Skeletal muscle tissue (tissue), 3 donors: ENCODE measurements at regions not wholly inside any gene's neighbourhood (a gene's known extent, or its start where the extent isn't known, plus 50 kb on each side); places are given as distances from the start of the nearest gene placed in this dataset.

Source experiments
- H3K27ac ChIP-seq: one replicate; pipeline ENCODE4 v1.7.0; 2013; ENCODE audit warnings: mild to moderate bottlenecking, low read depth, low read length, inconsistent platforms
- H3K27me3 ChIP-seq, 3 donors: one replicate each; pipeline ENCODE4 v1.7.0; 2013; ENCODE audit warnings: low read length in 3 of 3; ENCODE audit not compliant: control insufficient read depth in 3 of 3, insufficient read depth in 3 of 3
- H3K36me3 ChIP-seq, 3 donors: one replicate each; pipeline ENCODE4 v1.7.0; 2013; ENCODE audit warnings: low read length in 3 of 3; ENCODE audit not compliant: control insufficient read depth in 3 of 3, insufficient read depth in 3 of 3
- H3K4me1 ChIP-seq, 3 donors: one replicate each; pipeline ENCODE4 v1.7.0; 2013; ENCODE audit warnings: low read length in 3 of 3, mild to moderate bottlenecking in 3 of 3; ENCODE audit not compliant: control insufficient read depth in 3 of 3, insufficient read depth in 3 of 3
- H3K4me3 ChIP-seq, 3 donors: one replicate each; pipeline ENCODE4 v1.7.0; 2013; ENCODE audit warnings: low read length in 3 of 3
- H3K9ac ChIP-seq, 3 donors: one replicate each; pipeline ENCODE4 v1.7.0; 2013; ENCODE audit warnings: low read length in 3 of 3, mild to moderate bottlenecking in 3 of 3, moderate library complexity in 2 of 3, low read depth in 1 of 3
- H3K9me3 ChIP-seq, 3 donors: one replicate each; pipeline ENCODE4 v1.7.0; 2013; ENCODE audit warnings: low read length in 3 of 3; ENCODE audit not compliant: control insufficient read depth in 3 of 3
- donor health status: Osteomylitis.

DNA sequence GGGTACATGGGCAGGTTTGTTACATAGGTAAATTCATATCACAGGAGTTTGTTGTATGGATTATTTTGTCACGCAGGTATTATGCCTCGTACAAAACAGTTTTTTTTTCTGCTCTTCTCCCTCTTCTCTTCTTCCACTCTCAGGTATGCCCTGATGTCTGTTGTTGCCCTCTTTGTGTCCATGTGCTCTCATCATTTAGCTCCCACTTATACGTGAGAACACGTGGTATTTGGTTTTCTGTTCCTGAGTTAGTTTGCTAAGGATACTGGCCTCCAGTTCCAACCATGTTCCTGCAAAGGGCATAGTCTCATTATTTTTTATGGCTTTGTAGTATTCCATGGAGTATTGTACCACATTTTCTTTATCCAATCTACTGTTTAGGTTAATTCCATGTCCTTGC, 65.7 kb downstream of the UNC5CL start:
- no peaks in the 10 kb centered on the region for H3K36me3 ChIP-seq

GRCh38 chr6:40972814-40973213, 66.2 kb downstream of the UNC5CL start:
- H3K36me3 ChIP-seq, result no peaks in the 10 kb centered on the region
- no peaks in the 10 kb centered on the region for H3K4me1 ChIP-seq
- no peak overlapping the region for H3K27ac ChIP-seq
- no peaks in the 10 kb centered on the region for H3K9me3 ChIP-seq
- H3K9ac ChIP-seq, result no peak overlapping the region
- no peak overlapping the region for H3K4me3 ChIP-seq
- H3K27me3 ChIP-seq, result no peaks in the 10 kb centered on the region

More for the DNA sequence above, 65.7 kb downstream of the UNC5CL start:
- H3K4me3 ChIP-seq, result no peak overlapping the region
- no peak overlapping the region for H3K9ac ChIP-seq
- no peaks in the 10 kb centered on the region for H3K4me1 ChIP-seq
- H3K9me3 ChIP-seq, result no peaks in the 10 kb centered on the region
- H3K27ac ChIP-seq, result no peak overlapping the region
- H3K27me3 ChIP-seq, result no peaks in the 10 kb centered on the region

- Histone ChIP-seq H3K4me3 (no peak overlapping the region), H3K27ac (no peak overlapping the region), H3K27me3 (no peaks in the 10 kb centered on the region), H3K9ac (no peak overlapping the region), H3K9me3 (no peaks in the 10 kb centered on the region), H3K4me1 (peaks cover 0 to under 1% (median 0%) of the 10 kb centered on the region in 3 donors), H3K36me3 (no peaks in the 10 kb centered on the region)
These were observed 66.8 kb downstream of the UNC5CL start for GRCh38 chr6:40972190-40972589.

GRCh38 chr6:40968620-40969164, 70.3 kb downstream of the UNC5CL start:
- H3K4me3 ChIP-seq, result no peak overlapping the region
- no peaks in the 10 kb centered on the region for H3K27me3 ChIP-seq
- no peak overlapping the region for H3K27ac ChIP-seq
- H3K36me3 ChIP-seq, result no peaks in the 10 kb centered on the region
- no peaks in the 10 kb centered on the region for H3K9me3 ChIP-seq
- peaks cover 0 to 5% (median 0%) of the 10 kb centered on the region in 3 donors for H3K4me1 ChIP-seq
- H3K9ac ChIP-seq, result no peak overlapping the region

DNA sequence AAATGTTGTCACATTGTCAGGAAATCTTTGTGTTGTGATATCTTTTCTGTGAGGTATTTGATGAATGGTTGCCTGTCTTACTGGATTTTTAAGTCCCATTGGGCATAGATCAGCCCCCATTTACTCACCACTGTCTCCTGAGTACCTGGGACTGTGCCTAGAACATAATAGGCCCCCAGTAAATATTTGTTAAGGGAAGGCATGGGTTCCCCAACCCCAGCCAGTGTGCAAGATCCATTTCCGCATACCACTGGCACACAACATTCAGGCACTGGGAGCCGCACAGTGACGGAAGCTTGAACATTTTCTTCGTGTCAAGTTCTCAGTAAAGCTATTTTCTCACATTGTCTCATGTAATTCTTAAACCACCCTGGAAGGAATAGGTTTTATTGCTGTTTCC, 72.2 kb downstream of the UNC5CL start:
- Histone ChIP-seq H3K9ac (no peak overlapping the region), H3K27ac (no peak overlapping the region), H3K27me3 (no peaks in the 10 kb centered on the region), H3K36me3 (no peaks in the 10 kb centered on the region), H3K4me3 (no peak overlapping the region), H3K9me3 (no peaks in the 10 kb centered on the region), H3K4me1 (peaks cover 0 to 5% (median 0%) of the 10 kb centered on the region in 3 donors)

GRCh38 chr6:40965046-40965445, 74.0 kb downstream of the UNC5CL start:
- Histone ChIP-seq H3K9ac (no peak overlapping the region), H3K27me3 (no peaks in the 10 kb centered on the region), H3K36me3 (no peaks in the 10 kb centered on the region), H3K9me3 (no peaks in the 10 kb centered on the region), H3K4me1 (peaks cover 0 to 11% (median 0%) of the 10 kb centered on the region in 3 donors), H3K27ac (no peak overlapping the region), H3K4me3 (no peak overlapping the region)

DNA sequence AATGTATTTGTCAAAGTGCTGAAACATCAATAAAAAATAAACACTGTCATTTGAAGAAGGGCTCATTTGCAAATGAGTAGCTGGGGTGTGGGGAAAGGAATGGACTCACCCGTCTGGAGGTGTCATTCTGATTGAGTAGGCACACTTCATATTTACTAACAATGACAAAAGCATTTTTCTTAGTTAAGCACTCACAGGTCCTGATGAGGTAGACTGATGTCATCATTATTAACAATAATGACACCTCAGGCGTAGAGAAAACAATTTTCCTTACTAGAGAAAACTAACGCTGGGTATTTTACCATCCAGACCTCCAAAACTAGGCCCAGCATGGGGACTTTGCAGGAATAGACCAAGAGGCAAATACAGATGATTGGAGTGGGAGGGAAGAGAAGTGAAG, 76.0 kb downstream of the UNC5CL start:
- Histone ChIP-seq H3K27ac (no peak overlapping the region), H3K9me3 (no peaks in the 10 kb centered on the region), H3K4me3 (no peak overlapping the region), H3K4me1 (peaks cover 0 to 11% (median 0%) of the 10 kb centered on the region in 3 donors), H3K36me3 (no peaks in the 10 kb centered on the region), H3K27me3 (no peaks in the 10 kb centered on the region), H3K9ac (no peak overlapping the region)

DNA sequence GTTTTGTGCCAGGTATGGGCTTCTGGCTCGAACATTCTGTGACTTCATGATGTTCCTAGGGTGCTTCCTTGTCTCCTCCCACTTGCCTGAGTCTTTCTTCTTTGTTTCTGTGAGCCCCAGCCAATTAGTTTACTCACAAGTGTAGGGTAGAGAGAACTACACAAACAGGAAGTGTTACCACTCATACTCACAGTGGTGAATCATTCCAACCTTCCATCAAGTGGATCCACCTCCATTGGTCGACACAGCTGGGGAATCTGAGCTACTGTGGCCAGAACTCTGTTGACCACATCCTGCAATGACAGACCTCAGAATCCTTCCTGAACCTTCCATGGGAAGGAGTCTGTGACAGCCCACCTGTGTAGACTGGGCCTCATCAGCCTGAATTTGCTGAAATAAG, 76.8 kb downstream of the UNC5CL start:
- H3K36me3 ChIP-seq, result no peaks in the 10 kb centered on the region

GRCh38 chr6:40961831-40962230, 77.2 kb downstream of the UNC5CL start:
- Histone ChIP-seq H3K9ac (no peak overlapping the region), H3K27ac (no peak overlapping the region), H3K27me3 (no peaks in the 10 kb centered on the region), H3K4me3 (no peak overlapping the region), H3K36me3 (no peaks in the 10 kb centered on the region), H3K4me1 (peaks cover 0 to 8% (median 0%) of the 10 kb centered on the region in 3 donors), H3K9me3 (no peaks in the 10 kb centered on the region)

More for the DNA sequence above, 76.8 kb downstream of the UNC5CL start:
- Histone ChIP-seq H3K9ac (no peak overlapping the region), H3K4me3 (no peak overlapping the region), H3K4me1 (peaks cover 0 to 11% (median 0%) of the 10 kb centered on the region in 3 donors), H3K27ac (no peak overlapping the region), H3K27me3 (no peaks in the 10 kb centered on the region), H3K9me3 (no peaks in the 10 kb centered on the region)

GRCh38 chr6:40960742-40961430, 78.1 kb downstream of the UNC5CL start:
- Histone ChIP-seq H3K9ac (no peak overlapping the region), H3K9me3 (no peaks in the 10 kb centered on the region), H3K27me3 (no peaks in the 10 kb centered on the region), H3K36me3 (no peaks in the 10 kb centered on the region), H3K4me1 (peaks cover 0 to 6% (median 0%) of the 10 kb centered on the region in 3 donors), H3K27ac (no peak overlapping the region), H3K4me3 (no peak overlapping the region)
